DOHH2 (cell line): ENCODE measurements at regions not wholly inside any gene's neighbourhood (a gene's known extent, or its start where the extent isn't known, plus 50 kb on each side); places are given as distances from the start of the nearest gene placed in this dataset.

Experiments
- EZH2phosphoT487 ChIP-seq: fragments of 200-600 bp; sonication (generic); IDR thresholded peaks from 2 replicates; pipeline ENCODE4 v1.6.1; 2017; ENCODE audit warnings: borderline replicate concordance, mild to moderate bottlenecking, antibody characterized with exemption, low read length, moderate library complexity, mixed read lengths
- TF ChIP-seq, protein P1 (sequence below): fragments of 200-600 bp; sonication (generic); IDR thresholded peaks from one replicate; pipeline ENCODE4 v1.5.1; 2014; ENCODE audit warnings: antibody characterized with exemption, mild to moderate bottlenecking, low read depth, low read length; ENCODE audit not compliant: poor library complexity, severe bottlenecking

DNA sequence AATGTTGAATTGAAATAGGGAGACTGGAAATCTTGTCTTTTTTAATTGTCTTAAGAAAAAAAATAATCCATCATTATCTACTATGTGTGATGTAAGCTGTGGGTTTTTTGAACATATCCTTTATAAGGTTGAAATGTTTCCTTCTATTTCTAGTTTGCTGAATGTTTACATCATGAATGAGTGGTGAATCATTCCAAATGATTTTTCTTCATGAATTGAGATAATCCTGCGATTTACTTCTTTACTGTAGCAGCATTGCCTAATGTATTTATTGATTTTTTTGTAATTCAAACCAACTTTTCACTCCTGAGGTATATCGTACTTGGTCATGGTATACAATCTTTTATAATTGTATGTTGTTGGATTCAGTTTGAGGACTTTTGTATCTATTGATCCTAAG is 607.6 kb upstream of the PFKP start:
- TF ChIP-seq, protein P1, sequence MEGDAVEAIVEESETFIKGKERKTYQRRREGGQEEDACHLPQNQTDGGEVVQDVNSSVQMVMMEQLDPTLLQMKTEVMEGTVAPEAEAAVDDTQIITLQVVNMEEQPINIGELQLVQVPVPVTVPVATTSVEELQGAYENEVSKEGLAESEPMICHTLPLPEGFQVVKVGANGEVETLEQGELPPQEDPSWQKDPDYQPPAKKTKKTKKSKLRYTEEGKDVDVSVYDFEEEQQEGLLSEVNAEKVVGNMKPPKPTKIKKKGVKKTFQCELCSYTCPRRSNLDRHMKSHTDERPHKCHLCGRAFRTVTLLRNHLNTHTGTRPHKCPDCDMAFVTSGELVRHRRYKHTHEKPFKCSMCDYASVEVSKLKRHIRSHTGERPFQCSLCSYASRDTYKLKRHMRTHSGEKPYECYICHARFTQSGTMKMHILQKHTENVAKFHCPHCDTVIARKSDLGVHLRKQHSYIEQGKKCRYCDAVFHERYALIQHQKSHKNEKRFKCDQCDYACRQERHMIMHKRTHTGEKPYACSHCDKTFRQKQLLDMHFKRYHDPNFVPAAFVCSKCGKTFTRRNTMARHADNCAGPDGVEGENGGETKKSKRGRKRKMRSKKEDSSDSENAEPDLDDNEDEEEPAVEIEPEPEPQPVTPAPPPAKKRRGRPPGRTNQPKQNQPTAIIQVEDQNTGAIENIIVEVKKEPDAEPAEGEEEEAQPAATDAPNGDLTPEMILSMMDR: no peak
- TF ChIP-seq EZH2phosphoT487: no peak
